ENCODE measurements at regions not wholly inside any gene's neighbourhood (a gene's known extent, or its start where the extent isn't known, plus 50 kb on each side); places are given as distances from the start of the nearest gene placed in this dataset.

GRCh38 chr16:79534143-79534542, 66.4 kb downstream of the MAF start (continued):
- TF ChIP-seq AFF4 (CRISPR knock-in tag; IDR thresholded peaks at IDR 0.05; ENCODE audit: borderline replicate concordance), result no peak
- TF ChIP-seq STAT6 (CRISPR knock-in tag; conservative IDR thresholded peaks at IDR 0.05; ENCODE audit: low read depth), result no peak
- TF ChIP-seq ARID4B (CRISPR knock-in tag; IDR thresholded peaks at IDR 0.05; ENCODE audit: borderline replicate concordance), result no peak
- no peak for TF ChIP-seq ELF4 (CRISPR knock-in tag; IDR thresholded peaks at IDR 0.05; ENCODE audit: low read depth)
- TF ChIP-seq NR3C1 (CRISPR knock-in tag; conservative IDR thresholded peaks at IDR 0.05; ENCODE audit: low read depth), result no peak
- TF ChIP-seq HMGA2 (CRISPR knock-in tag; IDR thresholded peaks at IDR 0.05), result no peak

GRCh38 chr16:79533292-79533691, 67.2 kb downstream of the MAF start:
- Mint-ChIP-seq H3K9me3 (peaks cover 5% of the 10 kb centered on the region), H3K36me3 (no peaks in the 10 kb centered on the region), H3K27ac (no peak overlapping the region), H3K4me3 (no peak overlapping the region), H3K4me1 (no peaks in the 10 kb centered on the region), H3K27me3 (ENCODE audit: low read depth) (no peaks in the 10 kb centered on the region)
- POLR2A ChIA-PET, result no interaction called here
- ATAC-seq (no peak), DNase-seq (ENCODE audit: low spot score) (no peak)
- CTCF ChIA-PET, result no interaction called here
- TF ChIP-seq MYBL2 (CRISPR knock-in tag; IDR thresholded peaks at IDR 0.05) (no peak), SOX15 (CRISPR knock-in tag; IDR thresholded peaks at IDR 0.05) (no peak), ZNF532 (CRISPR knock-in tag; IDR thresholded peaks at IDR 0.05; ENCODE audit: borderline replicate concordance) (no peak), SP1 (CRISPR knock-in tag; conservative IDR thresholded peaks at IDR 0.05) (no peak), USF2 (CRISPR knock-in tag; IDR thresholded peaks at IDR 0.05) (no peak), TP53 (CRISPR knock-in tag; IDR thresholded peaks at IDR 0.05) (no peak), MXD4 (CRISPR knock-in tag; IDR thresholded peaks at IDR 0.05; ENCODE audit: borderline replicate concordance) (no peak), GTF2I (CRISPR knock-in tag; conservative IDR thresholded peaks at IDR 0.05) (no peak), ATF6 (CRISPR knock-in tag; IDR thresholded peaks at IDR 0.05) (no peak), ELF4 (CRISPR knock-in tag; IDR thresholded peaks at IDR 0.05; ENCODE audit: low read depth) (no peak)
